Peyer's patch (tissue), 4 donors: ENCODE measurements at regions not wholly inside any gene's neighbourhood (a gene's known extent, or its start where the extent isn't known, plus 50 kb on each side); places are given as distances from the start of the nearest gene placed in this dataset.
"Not testable (repeated sequence)": the region's sequence is repeated elsewhere in the genome, so short reads cannot be mapped to it uniquely, and the experiment has no call there.

ENCODE experiments used
- DNase-seq, 3 donors: peaks; one replicate each; pipeline ENCODE4 v3.0.0-alpha.2; 2017 to 2019
- H3K27ac ChIP-seq, 4 donors: fragments of 200-600 bp; sonication (generic); one replicate each; pipeline ENCODE4 v1.5.1; 2016 to 2019
- H3K27me3 ChIP-seq, 2 donors: fragments of 200-600 bp; sonication (generic); one replicate each; pipeline ENCODE4 v1.5.1; 2019
- H3K36me3 ChIP-seq, 3 donors: fragments of 200-600 bp; sonication (generic); one replicate each; pipeline ENCODE4 v1.5.1; 2016 to 2019
- H3K4me1 ChIP-seq, 4 donors: fragments of 200-600 bp; sonication (generic); one replicate each; pipeline ENCODE4 v1.5.1; 2016 to 2019
- H3K4me3 ChIP-seq, 4 donors: fragments of 200-600 bp; sonication (generic); 1 replicate in 3 of 4; 2 replicates in 1 of 4; pipeline ENCODE4 v1.5.1; 2016 to 2019; ENCODE audit warnings: mild to moderate bottlenecking in 1 of 4
- H3K9me3 ChIP-seq, 4 donors: fragments of 200-600 bp; sonication (generic); one replicate each; pipeline ENCODE4 v1.5.1; 2016 to 2019; ENCODE audit warnings: mild to moderate bottlenecking in 1 of 4
- POLR2A ChIP-seq, 2 donors: fragments of 450-650 bp; IDR thresholded peaks; one replicate each; pipeline ENCODE4 v1.5.1; 2017; ENCODE audit warnings: antibody characterized with exemption in 2 of 2, mild to moderate bottlenecking in 2 of 2, moderate library complexity in 2 of 2
- TF ChIP-seq, protein P1 (sequence below), 6 experiments: fragments of 450-650 bp in 4 of 6; fragments of 200-600 bp in 2 of 6; sonication (generic) in 1 of 6; IDR thresholded peaks; one replicate each; pipeline ENCODE4 v1.5.1; 2017 to 2019; ENCODE audit warnings: antibody characterized with exemption in 6 of 6, mild to moderate bottlenecking in 3 of 6, moderate library complexity in 1 of 6

DNA sequence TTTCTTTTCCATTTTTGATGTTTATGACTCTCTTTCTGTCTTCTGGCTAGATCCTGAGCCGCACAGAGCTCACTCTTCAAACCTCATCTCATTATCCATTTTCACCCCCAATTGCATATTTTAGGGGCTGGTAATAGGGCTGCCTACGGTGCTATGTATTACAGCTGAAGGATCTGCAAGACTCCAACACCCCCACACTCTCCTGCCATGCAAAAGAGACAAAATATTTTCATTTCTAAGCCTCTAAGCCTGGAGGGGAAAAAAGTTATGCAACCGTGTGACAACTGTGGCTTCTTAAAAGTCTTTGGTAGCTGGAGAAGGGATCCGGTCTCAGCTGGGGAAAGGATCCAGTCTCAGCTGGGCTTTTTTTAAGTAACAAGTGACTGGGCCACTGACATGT is 311.6 kb downstream of the NPHP4 start:
- Histone ChIP-seq H3K9me3 (no peaks in the 10 kb centered on the region), H3K27me3 (no peaks in the 10 kb centered on the region), H3K36me3 (no peaks in the 10 kb centered on the region), H3K4me1 (no peaks in the 10 kb centered on the region), H3K27ac (no peak overlapping the region), H3K4me3 (no peak overlapping the region)
- no peak for TF ChIP-seq POLR2A (IDR thresholded peaks at IDR 0.05)
- TF ChIP-seq, protein P1, sequence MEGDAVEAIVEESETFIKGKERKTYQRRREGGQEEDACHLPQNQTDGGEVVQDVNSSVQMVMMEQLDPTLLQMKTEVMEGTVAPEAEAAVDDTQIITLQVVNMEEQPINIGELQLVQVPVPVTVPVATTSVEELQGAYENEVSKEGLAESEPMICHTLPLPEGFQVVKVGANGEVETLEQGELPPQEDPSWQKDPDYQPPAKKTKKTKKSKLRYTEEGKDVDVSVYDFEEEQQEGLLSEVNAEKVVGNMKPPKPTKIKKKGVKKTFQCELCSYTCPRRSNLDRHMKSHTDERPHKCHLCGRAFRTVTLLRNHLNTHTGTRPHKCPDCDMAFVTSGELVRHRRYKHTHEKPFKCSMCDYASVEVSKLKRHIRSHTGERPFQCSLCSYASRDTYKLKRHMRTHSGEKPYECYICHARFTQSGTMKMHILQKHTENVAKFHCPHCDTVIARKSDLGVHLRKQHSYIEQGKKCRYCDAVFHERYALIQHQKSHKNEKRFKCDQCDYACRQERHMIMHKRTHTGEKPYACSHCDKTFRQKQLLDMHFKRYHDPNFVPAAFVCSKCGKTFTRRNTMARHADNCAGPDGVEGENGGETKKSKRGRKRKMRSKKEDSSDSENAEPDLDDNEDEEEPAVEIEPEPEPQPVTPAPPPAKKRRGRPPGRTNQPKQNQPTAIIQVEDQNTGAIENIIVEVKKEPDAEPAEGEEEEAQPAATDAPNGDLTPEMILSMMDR (IDR thresholded peaks at IDR 0.05) = no peak
- DNase-seq = no peak

DNA sequence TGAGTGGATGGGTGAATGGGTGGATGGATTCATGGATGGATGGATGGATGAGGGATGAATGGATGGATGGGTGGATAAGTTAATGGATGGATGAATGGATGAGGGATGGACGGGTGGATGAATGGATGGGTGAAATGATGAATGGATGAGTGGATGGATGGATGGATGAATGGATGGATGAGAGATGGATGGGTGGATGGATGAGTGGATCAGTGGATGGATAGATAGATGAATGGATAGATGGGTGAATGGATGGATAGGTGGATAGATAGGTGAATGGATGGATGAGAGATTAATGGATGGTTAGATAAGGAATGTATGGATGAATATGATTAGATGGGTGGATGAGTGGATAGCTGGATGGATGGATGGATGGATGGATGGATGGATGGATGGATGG is 313.5 kb downstream of the NPHP4 start:
- no peak for DNase-seq
- no peak for TF ChIP-seq POLR2A (IDR thresholded peaks at IDR 0.05)
- TF ChIP-seq, protein P1 (IDR thresholded peaks at IDR 0.05) = no peak

DNA sequence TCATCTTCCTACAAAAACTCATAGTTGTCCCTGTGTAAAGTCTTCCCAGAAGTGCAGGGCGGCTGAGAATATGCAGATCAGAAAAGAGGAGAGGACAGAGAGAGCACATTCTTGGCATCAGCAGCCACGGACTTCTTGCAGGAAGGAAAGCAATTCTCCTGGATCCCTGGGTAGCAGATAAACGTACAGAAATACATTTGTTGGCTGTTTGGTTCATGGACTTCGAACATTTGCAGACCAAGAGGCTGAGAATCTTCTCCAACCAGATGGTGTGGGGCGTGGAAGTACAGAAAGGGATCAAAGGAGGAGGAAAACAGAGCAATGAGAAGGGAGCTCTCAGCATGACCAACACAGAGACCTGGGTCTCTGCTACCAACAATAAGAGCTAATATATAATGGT is 319.9 kb downstream of the NPHP4 start:
- H3K27ac ChIP-seq, H3K4me3 ChIP-seq, H3K4me1 ChIP-seq, H3K27me3 ChIP-seq, H3K9me3 ChIP-seq, H3K36me3 ChIP-seq: not testable (repeated sequence)
- peak in 1 of 3 donors; percentile 9 for DNase-seq

More for the DNA sequence above, 313.5 kb downstream of the NPHP4 start:
- no peaks in the 10 kb centered on the region for H3K9me3 ChIP-seq
- no peak overlapping the region for H3K4me3 ChIP-seq
- H3K4me1 ChIP-seq = no peaks in the 10 kb centered on the region
- H3K27ac ChIP-seq = no peak overlapping the region
- H3K36me3 ChIP-seq = no peaks in the 10 kb centered on the region
- no peaks in the 10 kb centered on the region for H3K27me3 ChIP-seq

DNA sequence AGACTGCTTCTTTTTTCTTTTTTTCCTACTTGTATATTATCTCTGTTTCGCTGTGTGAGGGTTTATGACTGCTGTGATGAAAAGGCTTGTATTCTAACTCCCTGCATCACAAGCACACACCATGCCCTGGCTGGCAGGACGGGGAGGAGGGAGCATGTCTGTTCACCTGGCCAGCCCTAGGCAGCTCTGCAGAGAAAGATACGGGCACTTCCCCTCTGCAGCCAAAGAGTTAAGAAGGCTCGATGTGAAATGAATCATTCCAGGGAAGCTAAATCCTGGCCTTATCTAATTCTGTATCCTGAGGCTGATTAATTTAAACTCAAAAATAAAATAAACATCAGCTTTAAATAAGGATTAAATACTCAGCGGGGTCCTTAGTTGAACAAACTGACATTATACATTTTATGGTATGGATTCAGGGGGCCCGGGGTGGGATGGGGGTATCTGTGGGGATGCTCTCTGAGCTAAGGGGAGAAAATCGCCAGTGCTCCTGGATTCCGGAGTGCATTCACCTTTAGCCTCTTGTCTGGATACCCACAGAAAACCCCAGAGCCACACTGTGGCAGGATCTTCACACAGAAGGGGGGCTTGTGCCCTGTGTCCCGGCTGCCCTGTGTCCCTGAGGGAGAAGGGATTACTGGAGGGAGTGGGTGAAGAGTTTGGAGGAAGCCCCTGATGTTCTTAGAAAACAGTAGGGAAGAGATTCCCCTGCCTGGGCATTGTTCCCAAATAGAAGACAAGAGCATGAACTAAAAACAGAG is 321.5 kb downstream of the NPHP4 start:
- Histone ChIP-seq H3K4me3 (no peak overlapping the region), H3K27me3 (no peaks in the 10 kb centered on the region), H3K27ac (no peak overlapping the region), H3K36me3 (no peaks in the 10 kb centered on the region), H3K4me1 (no peaks in the 10 kb centered on the region), H3K9me3 (no peaks in the 10 kb centered on the region)
- TF ChIP-seq, protein P1 (IDR thresholded peaks at IDR 0.05) = no peak
- TF ChIP-seq POLR2A (IDR thresholded peaks at IDR 0.05) = no peak
- no peak for DNase-seq

DNA sequence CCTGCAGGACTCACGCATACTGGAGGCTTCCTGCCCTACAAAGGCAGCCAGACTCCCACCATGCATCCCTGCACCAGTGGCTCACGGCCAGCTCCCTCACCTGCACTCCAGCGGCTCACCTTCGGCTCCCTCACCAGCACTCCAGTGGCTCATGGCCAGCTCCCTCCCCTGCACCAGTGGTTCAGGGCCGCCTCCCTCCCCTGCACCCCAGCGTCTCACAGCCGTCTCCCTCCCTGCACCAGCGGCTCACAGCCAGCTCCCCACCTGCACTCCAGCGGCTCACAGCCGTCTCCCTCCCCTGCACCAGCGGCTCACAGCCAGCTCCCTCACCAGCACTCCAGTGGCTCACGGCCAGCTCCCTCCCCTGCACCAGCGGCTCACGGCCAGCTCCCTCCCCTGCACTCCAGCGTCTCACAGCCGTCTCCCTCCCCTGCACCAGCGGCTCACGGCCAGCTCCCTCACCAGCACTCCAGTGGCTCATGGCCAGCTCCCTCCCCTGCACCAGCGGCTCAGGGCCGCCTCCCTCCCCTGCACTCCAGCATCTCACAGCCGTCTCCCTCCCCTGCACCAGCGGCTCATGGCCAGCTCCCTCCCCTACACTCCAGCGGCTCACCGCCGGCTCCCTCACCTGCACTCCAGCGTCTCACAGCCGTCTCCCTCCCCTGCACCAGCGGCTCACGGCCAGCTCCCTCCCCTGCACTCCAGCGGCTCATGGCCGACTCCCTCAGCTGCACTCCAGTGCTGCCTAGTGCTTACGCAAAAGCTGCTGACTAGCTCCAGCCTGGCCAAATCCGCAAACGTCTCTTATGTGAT is 324.5 kb downstream of the NPHP4 start:
- Histone ChIP-seq H3K27me3 (no peaks in the 10 kb centered on the region), H3K36me3 (no peaks in the 10 kb centered on the region), H3K4me1 (no peaks in the 10 kb centered on the region), H3K4me3 (no peak overlapping the region), H3K9me3 (no peaks in the 10 kb centered on the region), H3K27ac (no peak overlapping the region)
- no peak for TF ChIP-seq POLR2A (IDR thresholded peaks at IDR 0.05)
- TF ChIP-seq, protein P1 (IDR thresholded peaks at IDR 0.05) = no peak
- peak in 1 of 3 donors; percentile 37 for DNase-seq
